ENCODE measurements at regions not wholly inside any gene's neighbourhood (a gene's known extent, or its start where the extent isn't known, plus 50 kb on each side); places are given as distances from the start of the nearest gene placed in this dataset.
A peak's percentile ranks its signal among the peaks of the same experiment; 100 is the strongest.

- Histone ChIP-seq H3K9me3 (no peaks in the 10 kb centered on the region), H3K4me3 (ENCODE audit: low read depth, low read length) (peak overlapping the region; percentile 26), H3K36me3 (ENCODE audit: control insufficient read depth, insufficient read depth, low read length) (no peaks in the 10 kb centered on the region), H3K4me1 (peaks cover 15% of the 10 kb centered on the region), H3K27me3 (replicated peaks; ENCODE audit: control insufficient read depth, insufficient read depth, low read length) (peaks cover 2% of the 10 kb centered on the region; the same call in 1 of the 2 replicates)
- H3K36me3 Mint-ChIP-seq (ENCODE audit: insufficient read depth, unreplicated experiment): peaks cover 6% of the 10 kb centered on the region
- no peaks in the 10 kb centered on the region for H3K9me3 Mint-ChIP-seq (ENCODE audit: unreplicated experiment)
- H3K27me3 Mint-ChIP-seq (ENCODE audit: insufficient read depth, unreplicated experiment): peaks cover 36% of the 10 kb centered on the region
- ChIA-PET POLR2A (interaction anchor here (0.6 kb wide), 1 partner anchor 86 kb away, joined by 4 read pairs; no protein-coding TSS in a partner anchor), CTCF (interaction anchor here (0.7 kb wide), 1 partner anchor 206 kb away, joined by 6 read pairs; no protein-coding TSS in a partner anchor)
- TF ChIP-seq CTCF (IDR thresholded peaks at IDR 0.05; ENCODE audit: insufficient read depth in 1 of 2, low read depth in 1 of 2, low read length in 1 of 2, severe bottlenecking in 1 of 2, unreplicated experiment in 1 of 2): no peak
- H3K27ac Mint-ChIP-seq (ENCODE audit: unreplicated experiment): no peak overlapping the region
- no TSS peak for BruUV-seq (replicated peaks)
- DNase-seq: peak in 1 of 2 experiments; percentile 28
- intact Hi-C loops (cut with micrococcal nuclease; ENCODE audit: unreplicated experiment): loop anchor here (5.0 kb wide), 1 partner anchor 516 kb away; no protein-coding TSS in a partner anchor
- peak overlapping the region; percentile 91 for H3K4me3 Mint-ChIP-seq (ENCODE audit: unreplicated experiment)
- peaks cover 14% of the 10 kb centered on the region for H3K4me1 Mint-ChIP-seq (ENCODE audit: low read depth, unreplicated experiment)
Measured at GRCh38 chr4:24470666-24471485, 113.5 kb downstream of the DHX15 start.

- no TSS peak for BruUV-seq (replicated peaks)
- H3K27me3 ChIP-seq (replicated peaks; ENCODE audit: control insufficient read depth, insufficient read depth, low read length): peaks cover 2% of the 10 kb centered on the region; the same call in 1 of the 2 replicates
- ChIA-PET POLR2A (no interaction called here), CTCF (no interaction called here)
- H3K9me3 Mint-ChIP-seq (ENCODE audit: unreplicated experiment): no peaks in the 10 kb centered on the region
- peaks cover 39% of the 10 kb centered on the region for H3K27me3 Mint-ChIP-seq (ENCODE audit: insufficient read depth, unreplicated experiment)
- intact Hi-C loops (cut with micrococcal nuclease; ENCODE audit: unreplicated experiment): no loop called here
- H3K9me3 ChIP-seq: no peaks in the 10 kb centered on the region
- no peak for DNase-seq
- H3K4me3 ChIP-seq (ENCODE audit: low read depth, low read length): no peak overlapping the region
- peaks cover 6% of the 10 kb centered on the region for H3K36me3 Mint-ChIP-seq (ENCODE audit: insufficient read depth, unreplicated experiment)
- no peaks in the 10 kb centered on the region for H3K36me3 ChIP-seq (ENCODE audit: control insufficient read depth, insufficient read depth, low read length)
- no peak overlapping the region for H3K4me3 Mint-ChIP-seq (ENCODE audit: unreplicated experiment)
- no peak overlapping the region for H3K27ac Mint-ChIP-seq (ENCODE audit: unreplicated experiment)
- peaks cover 15% of the 10 kb centered on the region for H3K4me1 ChIP-seq
- peaks cover 14% of the 10 kb centered on the region for H3K4me1 Mint-ChIP-seq (ENCODE audit: low read depth, unreplicated experiment)
- TF ChIP-seq CTCF (IDR thresholded peaks at IDR 0.05; ENCODE audit: insufficient read depth in 1 of 2, low read depth in 1 of 2, low read length in 1 of 2, severe bottlenecking in 1 of 2, unreplicated experiment in 1 of 2): no peak
Measured at GRCh38 chr4:24468071-24468470, 116.3 kb downstream of the DHX15 start.

GRCh38 chr4:24464566-24464965, 119.8 kb downstream of the DHX15 start:
- TF ChIP-seq CTCF (IDR thresholded peaks at IDR 0.05; ENCODE audit: insufficient read depth in 1 of 2, low read depth in 1 of 2, low read length in 1 of 2, severe bottlenecking in 1 of 2, unreplicated experiment in 1 of 2): no peak
- H3K27me3 ChIP-seq (replicated peaks; ENCODE audit: control insufficient read depth, insufficient read depth, low read length): no peaks in the 10 kb centered on the region; the same call in 1 of the 2 replicates
- peak in 1 of 2 experiments; percentile 23 for DNase-seq
- Mint-ChIP-seq H3K27me3 (ENCODE audit: insufficient read depth, unreplicated experiment) (peaks cover 33% of the 10 kb centered on the region), H3K27ac (ENCODE audit: unreplicated experiment) (peak overlapping the region; percentile 72), H3K4me1 (ENCODE audit: low read depth, unreplicated experiment) (peaks cover 6% of the 10 kb centered on the region), H3K4me3 (ENCODE audit: unreplicated experiment) (no peak overlapping the region), H3K9me3 (ENCODE audit: unreplicated experiment) (no peaks in the 10 kb centered on the region), H3K36me3 (ENCODE audit: insufficient read depth, unreplicated experiment) (no peaks in the 10 kb centered on the region)
- H3K4me3 ChIP-seq (ENCODE audit: low read depth, low read length): no peak overlapping the region
- ChIA-PET POLR2A (interaction anchor here (0.5 kb wide), 1 partner anchor 48 kb away, joined by 3 read pairs; no protein-coding TSS in a partner anchor), CTCF (no interaction called here)
- H3K36me3 ChIP-seq (ENCODE audit: control insufficient read depth, insufficient read depth, low read length): no peaks in the 10 kb centered on the region
- intact Hi-C loops (cut with micrococcal nuclease; ENCODE audit: unreplicated experiment): no loop called here
- no peaks in the 10 kb centered on the region for H3K9me3 ChIP-seq
- no peaks in the 10 kb centered on the region for H3K4me1 ChIP-seq
- no TSS peak for BruUV-seq (replicated peaks)
